ENCODE measurements at regions not wholly inside any gene's neighbourhood (a gene's known extent, or its start where the extent isn't known, plus 50 kb on each side); places are given as distances from the start of the nearest gene placed in this dataset.

- no peak overlapping the region for H3K27ac ChIP-seq (ENCODE audit: low read depth, low read length)
- ChIA-PET CTCF (no interaction called here), POLR2A (no interaction called here)
- no peaks in the 10 kb centered on the region for H3K27me3 ChIP-seq (ENCODE audit: control insufficient read depth, insufficient read depth, low read length)
- H3K4me3 ChIP-seq (ENCODE audit: low read depth, low read length): no peak overlapping the region
- no peak for DNase-seq (ENCODE audit: low read depth, low spot score)
- TF ChIP-seq CTCF (IDR thresholded peaks at IDR 0.05; ENCODE audit: low read depth, low read length): no peak
- H3K9me3 ChIP-seq (ENCODE audit: control insufficient read depth, insufficient read depth, low read length): peaks cover 12% of the 10 kb centered on the region
Measured at GRCh38 chr5:7192016-7192415, 203.9 kb upstream of the ADCY2 start.

- Histone ChIP-seq H3K9me3 (ENCODE audit: control insufficient read depth, insufficient read depth, low read length) (peaks cover 21% of the 10 kb centered on the region), H3K4me3 (ENCODE audit: low read depth, low read length) (no peak overlapping the region), H3K27me3 (ENCODE audit: control insufficient read depth, insufficient read depth, low read length) (no peaks in the 10 kb centered on the region), H3K27ac (ENCODE audit: low read depth, low read length) (no peak overlapping the region)
- POLR2A ChIA-PET: no interaction called here
- TF ChIP-seq CTCF (IDR thresholded peaks at IDR 0.05; ENCODE audit: low read depth, low read length): no peak
- no peak for DNase-seq (ENCODE audit: low read depth, low spot score)
- CTCF ChIA-PET: no interaction called here
Measured at GRCh38 chr5:7202846-7203245, 193.1 kb upstream of the ADCY2 start.

- Histone ChIP-seq H3K9me3 (ENCODE audit: control insufficient read depth, insufficient read depth, low read length) (peaks cover 36% of the 10 kb centered on the region), H3K4me3 (ENCODE audit: low read depth, low read length) (no peak overlapping the region), H3K27me3 (ENCODE audit: control insufficient read depth, insufficient read depth, low read length) (no peaks in the 10 kb centered on the region), H3K27ac (ENCODE audit: low read depth, low read length) (no peak overlapping the region)
- ChIA-PET POLR2A (no interaction called here), CTCF (no interaction called here)
- DNase-seq (ENCODE audit: low read depth, low spot score): no peak
- no peak for TF ChIP-seq CTCF (IDR thresholded peaks at IDR 0.05; ENCODE audit: low read depth, low read length)
Measured at GRCh38 chr5:7207979-7208378, 188.0 kb upstream of the ADCY2 start.

- Histone ChIP-seq H3K9me3 (ENCODE audit: control insufficient read depth, insufficient read depth, low read length) (peaks cover 40% of the 10 kb centered on the region), H3K27ac (ENCODE audit: low read depth, low read length) (no peak overlapping the region), H3K4me3 (ENCODE audit: low read depth, low read length) (no peak overlapping the region), H3K27me3 (ENCODE audit: control insufficient read depth, insufficient read depth, low read length) (no peaks in the 10 kb centered on the region)
- ChIA-PET POLR2A (no interaction called here), CTCF (no interaction called here)
- no peak for DNase-seq (ENCODE audit: low read depth, low spot score)
- TF ChIP-seq CTCF (IDR thresholded peaks at IDR 0.05; ENCODE audit: low read depth, low read length): no peak
Measured at GRCh38 chr5:7208938-7209337, 187.0 kb upstream of the ADCY2 start.

GRCh38 chr5:7209658-7210057, 186.3 kb upstream of the ADCY2 start:
- H3K4me3 ChIP-seq (ENCODE audit: low read depth, low read length): no peak overlapping the region
- DNase-seq (ENCODE audit: low read depth, low spot score): no peak
- ChIA-PET POLR2A (no interaction called here), CTCF (no interaction called here)
- TF ChIP-seq CTCF (IDR thresholded peaks at IDR 0.05; ENCODE audit: low read depth, low read length): no peak
- H3K27ac ChIP-seq (ENCODE audit: low read depth, low read length): no peak overlapping the region
- no peaks in the 10 kb centered on the region for H3K27me3 ChIP-seq (ENCODE audit: control insufficient read depth, insufficient read depth, low read length)
- H3K9me3 ChIP-seq (ENCODE audit: control insufficient read depth, insufficient read depth, low read length): peaks cover 40% of the 10 kb centered on the region

Measured in AG04450 (cell line).